Fibroblast of gingiva (primary cell): ENCODE measurements at regions not wholly inside any gene's neighbourhood (a gene's known extent, or its start where the extent isn't known, plus 50 kb on each side); places are given as distances from the start of the nearest gene placed in this dataset.
A peak's percentile ranks its signal among the peaks of the same experiment; 100 is the strongest.
"Not testable (repeated sequence)": the region's sequence is repeated elsewhere in the genome, so short reads cannot be mapped to it uniquely, and the experiment has no call there.

Experiments
- DNase-seq: peaks from one replicate; pipeline ENCODE4 v3.0.0-alpha.2; 2011; ENCODE audit warnings: low read depth

DNA sequence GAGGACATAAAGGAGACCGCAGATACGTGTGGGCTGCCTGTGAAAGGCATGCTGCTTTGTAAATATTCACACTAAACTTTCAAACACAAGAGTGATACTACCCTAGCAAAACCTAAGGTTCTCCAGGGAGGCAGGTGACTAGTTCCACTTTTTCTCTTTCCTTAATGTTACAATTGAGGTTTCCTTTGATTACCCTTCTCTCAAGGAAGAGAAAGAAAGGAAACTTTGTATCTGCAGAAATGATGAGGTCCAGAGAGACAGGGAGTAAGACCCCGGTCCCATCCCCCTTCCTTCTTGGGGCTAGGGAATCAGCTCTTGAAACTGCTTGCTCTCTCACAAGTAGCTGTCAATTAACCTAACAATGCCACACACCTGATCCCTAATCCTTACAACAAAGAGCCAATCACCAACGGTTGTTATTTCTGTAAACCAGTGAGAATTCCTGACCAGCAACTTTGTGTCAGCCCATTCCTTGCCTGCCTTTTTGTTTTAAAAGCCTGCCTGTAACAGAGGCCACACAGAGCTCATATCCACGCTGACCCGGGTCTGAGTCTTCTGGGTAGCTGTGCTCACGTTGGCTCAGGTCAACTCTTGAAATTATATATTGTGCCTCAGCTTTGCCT, 754.8 kb upstream of the FRG1 start:
- no peak for DNase-seq

DNA sequence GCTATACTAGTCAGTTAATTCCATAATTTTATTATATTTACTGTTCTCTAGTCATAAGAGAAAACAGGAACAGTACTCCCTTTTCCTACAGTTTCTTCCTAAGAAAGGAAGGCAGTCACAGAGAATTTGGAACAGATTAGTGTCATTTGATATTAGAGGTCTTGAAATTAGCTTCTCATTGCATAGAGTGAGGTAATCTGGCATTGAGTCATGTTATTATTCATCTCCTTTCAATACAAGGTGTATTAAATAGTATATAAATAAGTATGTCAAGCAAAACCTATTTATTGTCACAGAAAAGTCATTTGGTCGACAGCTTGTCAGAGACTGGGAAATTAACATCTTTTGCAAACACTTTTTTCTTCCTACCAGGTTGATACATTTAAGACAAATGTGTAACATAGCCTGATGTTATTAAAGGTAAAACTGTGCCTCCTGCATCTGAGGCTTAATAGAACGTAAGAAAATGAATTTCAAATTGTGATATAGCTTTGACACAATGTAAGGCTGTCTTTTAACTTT, 753.1 kb upstream of the FRG1 start:
- no peak for DNase-seq

DNA sequence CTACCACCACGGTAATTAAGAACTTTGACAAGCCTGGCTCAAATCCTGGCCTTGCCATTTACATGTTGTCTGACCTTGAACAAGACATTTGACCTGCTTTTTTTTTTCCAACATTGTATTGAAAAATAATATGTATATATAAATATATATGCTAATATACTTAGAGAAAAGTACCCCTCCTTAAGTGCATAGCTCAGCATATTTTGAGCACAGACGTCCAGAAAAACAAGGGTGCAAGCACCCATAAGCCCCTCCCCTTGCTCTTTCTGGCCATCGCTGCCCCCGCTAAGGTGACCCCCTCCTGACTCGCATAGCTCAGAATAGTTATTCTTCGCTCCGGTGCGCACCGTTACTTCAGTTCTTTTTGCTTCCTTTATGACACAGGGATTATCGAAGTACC, 742.0 kb upstream of the FRG1 start:
- no peak for DNase-seq

DNA sequence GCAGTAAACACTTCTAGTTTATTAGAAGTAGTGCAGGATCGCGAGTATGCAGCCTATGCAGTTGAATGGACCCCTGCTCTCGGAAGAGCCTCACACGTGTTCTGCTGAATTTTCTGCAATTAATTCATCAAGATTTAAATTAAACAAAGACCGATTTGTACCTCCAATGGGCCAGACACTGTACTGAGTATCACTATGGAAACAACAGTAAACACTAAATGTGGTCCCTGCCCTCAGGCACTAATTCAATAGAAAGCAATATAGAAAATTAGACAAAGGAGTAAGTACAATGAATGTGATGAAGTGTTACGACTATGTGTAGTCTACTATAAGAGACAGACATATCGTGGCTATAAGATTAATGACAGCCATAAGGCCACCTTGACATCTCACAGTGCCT, 740.3 kb upstream of the FRG1 start:
- no peak for DNase-seq

DNA sequence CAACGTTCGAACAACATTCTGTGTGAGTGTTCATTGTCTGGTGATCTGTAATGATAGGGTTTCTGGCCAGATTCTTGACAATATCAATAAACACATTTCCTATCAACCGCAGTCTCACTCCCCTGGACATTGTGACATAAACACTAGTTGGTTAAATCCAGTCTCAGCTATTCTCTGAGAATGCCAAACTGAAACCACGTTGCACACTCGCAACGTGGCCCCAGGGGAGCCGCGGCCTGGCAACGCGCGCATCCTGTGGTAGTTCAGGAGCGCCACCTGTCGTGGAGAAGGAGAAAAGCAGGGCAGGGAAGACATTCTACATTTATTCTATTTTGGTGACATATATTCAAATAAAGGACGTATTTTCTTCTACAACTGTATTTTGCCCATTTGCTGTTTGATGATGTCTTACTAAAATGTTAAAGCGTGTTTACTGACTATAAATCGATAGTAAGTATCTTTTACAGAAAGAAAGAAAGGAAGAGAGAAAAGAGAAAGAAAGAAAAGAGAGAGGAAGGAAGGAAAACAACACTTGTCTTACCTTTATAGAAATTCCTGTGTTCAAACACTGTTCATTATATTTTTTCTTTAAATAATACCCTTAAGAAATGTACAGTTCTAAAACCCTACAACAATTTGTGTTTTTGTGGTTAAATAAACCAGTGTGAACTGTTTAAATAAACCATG, 738.3 kb upstream of the FRG1 start:
- DNase-seq = peak; percentile 62

DNA sequence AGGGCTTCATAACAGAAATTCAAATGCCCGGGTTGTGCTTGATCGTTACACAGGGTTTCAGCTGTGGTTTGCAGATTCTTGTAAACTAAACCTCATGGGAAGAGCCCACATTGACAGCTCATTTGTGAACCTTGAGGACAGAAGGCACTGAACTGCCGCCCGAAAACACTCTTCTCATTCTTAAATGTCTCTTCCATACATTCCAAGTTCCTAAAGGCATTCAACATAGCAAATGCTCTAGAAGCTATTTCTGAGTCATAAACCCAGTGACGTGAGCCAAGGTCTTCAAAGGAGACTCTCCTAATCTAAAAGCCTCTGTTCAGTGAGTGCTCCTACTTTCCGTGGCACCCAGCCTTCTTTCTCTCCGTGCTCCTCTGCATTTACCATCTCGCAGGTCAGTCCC, 737.8 kb upstream of the FRG1 start:
- DNase-seq = no peak

DNA sequence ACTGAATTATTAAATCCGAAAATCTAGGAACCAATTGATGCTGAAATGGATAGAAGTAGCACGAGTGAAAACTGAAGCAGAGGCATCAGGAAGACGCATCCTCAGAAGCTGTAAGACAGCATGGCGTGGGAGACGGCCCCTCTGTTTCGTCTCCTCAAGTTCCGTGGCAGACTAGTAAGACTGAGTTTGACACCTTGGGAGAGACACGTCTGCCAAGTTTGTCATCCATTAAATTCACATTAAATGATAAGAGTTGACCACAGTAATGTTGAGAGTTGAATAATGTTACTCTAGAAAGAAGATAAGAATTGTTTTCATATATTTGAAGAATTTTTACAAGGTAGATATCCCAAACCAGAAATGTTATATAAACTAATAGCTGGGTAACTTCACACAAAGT, 736.1 kb upstream of the FRG1 start:
- DNase-seq = no peak

DNA sequence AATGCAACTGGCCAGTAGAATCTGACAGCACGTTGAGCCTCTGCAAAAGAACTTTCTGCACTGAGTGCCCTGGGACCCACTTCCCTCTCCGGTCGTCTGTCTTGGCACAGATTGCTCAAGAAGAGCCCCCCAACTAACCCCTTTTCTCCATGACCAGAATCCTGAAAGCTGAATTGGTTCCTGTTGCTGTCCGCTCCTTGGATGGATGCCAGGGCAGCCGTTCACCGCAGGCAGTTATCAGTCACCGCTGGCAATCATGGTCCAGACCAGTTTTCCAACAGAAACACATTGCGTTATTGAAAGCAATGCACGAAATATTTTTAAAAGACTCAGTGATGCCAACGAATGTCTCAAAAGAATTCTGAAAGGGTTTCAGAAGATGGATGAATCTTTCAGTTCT, 733.7 kb upstream of the FRG1 start:
- DNase-seq = no peak

DNA sequence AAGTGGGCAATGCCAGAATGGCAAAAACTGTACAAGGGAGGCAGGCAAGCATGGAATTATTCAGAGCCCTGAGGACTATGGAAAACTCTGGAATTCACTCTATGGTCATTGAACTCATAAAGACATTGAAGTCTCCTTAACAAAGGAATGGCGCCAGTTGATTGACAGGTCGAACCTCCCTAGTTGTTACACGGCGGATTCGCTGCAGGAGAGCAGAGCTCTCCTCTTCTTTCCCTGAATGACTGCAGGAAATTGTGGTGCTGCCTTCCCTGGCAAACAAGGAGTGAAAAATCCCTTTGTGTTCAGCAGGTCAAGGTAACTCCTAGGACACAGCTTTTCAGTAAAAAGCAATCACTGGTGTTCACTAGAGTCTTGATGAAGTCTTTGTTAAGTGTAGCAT, 732.8 kb upstream of the FRG1 start:
- no peak for DNase-seq

DNA sequence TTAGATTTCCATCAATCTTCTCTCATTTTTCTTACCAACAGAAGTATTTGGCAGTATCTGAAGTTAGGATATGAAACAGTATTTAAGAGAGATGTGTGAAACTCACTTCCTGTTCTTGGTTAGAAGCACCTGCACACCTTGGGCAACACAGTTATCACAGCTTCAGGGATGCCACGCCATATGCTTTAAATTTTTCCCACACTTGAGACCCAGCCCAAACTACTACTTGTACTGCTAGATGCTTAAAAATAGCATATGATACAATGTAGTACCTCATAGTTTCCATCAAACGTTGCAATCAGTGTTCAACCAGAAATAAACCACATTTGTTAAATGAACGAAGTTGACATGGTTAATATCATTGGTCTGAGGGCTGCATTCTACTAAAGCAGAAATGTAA, 725.1 kb upstream of the FRG1 start:
- DNase-seq = no peak

DNA sequence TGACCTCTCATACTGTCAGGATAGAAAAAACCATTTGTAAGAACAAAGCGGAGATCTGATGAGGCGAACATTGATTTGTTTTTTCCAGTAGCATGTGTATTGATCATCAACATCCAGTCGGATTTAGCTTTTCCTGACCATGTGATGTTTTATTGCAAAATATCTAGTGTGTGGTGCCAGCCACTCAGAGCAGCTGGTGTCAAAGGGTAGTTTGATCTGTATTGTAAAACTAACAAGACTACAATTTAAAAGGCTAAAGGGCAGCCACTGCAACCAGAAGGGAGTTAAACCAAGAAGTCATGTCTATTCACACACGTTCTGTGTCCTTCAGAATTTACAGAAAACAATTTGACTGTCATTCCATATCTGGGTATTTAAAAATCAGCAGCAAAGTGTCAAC, 719.0 kb upstream of the FRG1 start:
- DNase-seq = no peak

DNA sequence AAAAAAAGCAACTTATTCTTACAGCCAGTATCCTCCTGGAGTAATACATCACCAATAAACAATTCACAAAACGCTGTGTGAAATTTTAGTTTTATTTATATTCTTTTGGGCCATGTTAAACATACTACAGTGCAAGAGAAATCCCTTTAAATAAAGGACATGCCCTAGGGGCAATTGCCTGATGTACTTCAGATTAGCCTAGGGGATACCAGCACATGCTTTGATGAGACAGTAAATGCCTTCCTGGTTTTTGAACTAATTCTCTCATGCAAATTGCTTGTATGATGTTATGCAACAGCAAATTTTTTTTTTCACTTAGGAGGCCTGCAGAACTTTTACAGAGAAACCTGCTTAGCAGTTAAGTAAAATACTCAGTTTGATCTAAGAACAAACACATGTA, 711.9 kb upstream of the FRG1 start:
- no peak for DNase-seq

DNA sequence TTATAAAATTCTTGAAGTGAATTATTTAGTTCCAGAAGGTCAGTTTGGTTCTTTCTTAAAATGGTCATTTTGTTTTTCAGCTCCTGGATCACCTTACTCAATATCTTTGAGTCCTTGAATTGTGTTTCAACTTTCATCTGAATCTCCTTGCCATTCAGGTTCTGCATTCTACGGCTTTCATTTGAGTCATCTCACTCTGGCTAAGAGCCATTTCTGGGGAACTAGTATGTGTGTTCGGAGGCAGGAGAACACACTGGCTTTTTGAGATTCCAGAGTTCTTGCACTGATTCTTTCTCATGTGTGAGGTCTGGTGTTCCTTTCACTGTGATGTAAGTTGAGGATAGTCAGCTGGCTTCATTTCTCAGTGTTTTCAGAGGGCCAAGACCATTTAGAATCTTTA, 708.4 kb upstream of the FRG1 start:
- DNase-seq = no peak

DNA sequence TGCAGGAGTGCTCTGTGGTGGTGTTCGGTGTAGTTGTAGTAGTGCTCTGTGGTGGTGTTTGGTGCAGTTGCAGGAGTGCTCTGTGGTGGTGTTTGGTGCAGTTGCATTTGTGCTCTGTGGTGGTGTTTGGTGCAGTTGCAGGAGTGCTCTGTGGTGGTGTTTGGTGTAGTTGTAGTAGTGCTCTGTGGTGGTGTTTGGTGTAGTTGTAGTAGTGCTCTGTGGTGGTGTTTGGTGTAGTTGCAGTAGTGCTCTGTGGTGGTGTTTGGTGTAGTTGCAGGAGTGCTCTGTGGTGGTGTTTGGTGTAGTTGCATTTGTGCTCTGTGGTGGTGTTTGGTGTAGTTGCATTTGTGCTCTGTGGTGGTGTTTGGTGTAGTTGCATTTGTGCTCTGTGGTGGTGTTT, 706.9 kb upstream of the FRG1 start:
- DNase-seq = not testable (repeated sequence)

DNA sequence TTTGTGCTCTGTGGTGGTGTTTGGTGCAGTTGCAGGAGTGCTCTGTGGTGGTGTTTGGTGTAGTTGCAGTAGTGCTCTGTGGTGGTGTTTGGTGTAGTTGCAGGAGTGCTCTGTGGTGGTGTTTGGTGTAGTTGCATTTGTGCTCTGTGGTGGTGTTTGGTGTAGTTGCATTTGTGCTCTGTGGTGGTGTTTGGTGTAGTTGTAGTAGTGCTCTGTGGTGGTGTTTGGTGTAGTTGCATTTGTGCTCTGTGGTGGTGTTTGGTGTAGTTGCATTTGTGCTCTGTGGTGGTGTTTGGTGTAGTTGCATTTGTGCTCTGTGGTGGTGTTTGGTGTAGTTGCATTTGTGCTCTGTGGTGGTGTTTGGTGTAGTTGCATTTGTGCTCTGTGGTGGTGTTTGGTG, 705.7 kb upstream of the FRG1 start:
- not testable (repeated sequence) for DNase-seq

DNA sequence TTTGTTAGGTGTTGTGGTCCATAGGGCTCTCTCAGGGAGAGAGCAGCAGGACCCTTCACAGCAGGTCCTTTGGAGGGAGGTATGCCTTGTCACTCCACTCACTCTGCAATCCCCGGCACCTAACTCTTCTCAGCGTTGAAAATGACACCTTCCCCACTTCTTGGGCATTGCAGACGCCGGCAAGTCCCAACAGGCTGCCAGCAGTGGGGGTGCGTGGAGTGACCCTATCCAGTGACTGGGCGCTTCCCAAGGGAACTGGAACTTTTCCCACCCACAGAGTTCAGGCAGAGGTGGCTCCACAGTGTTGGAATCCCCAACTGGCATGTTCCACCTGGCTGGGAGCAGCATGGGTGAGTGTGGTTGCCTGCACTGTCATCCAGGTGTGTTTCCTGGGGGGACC, 705.1 kb upstream of the FRG1 start:
- no peak for DNase-seq

DNA sequence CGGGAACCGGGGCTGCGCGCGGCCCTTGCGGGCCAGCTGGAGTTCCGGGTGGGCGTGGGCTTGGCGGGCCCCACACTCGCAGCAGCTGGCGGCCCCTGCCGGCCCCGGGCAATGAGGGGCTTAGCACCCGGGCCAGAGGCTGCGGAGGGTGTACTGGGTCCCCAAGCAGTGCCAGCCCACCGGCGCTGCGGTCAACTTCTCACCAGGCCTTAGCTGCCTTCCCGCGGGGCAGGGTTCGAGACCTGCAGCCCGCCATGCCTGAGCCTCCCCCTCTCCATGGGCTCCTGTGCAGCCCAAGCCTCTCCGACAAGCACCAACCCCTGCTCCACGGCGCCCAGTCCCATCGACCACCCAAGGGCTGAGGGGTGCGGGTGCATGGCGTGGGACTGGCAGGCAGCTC, 704.4 kb upstream of the FRG1 start:
- DNase-seq = not testable (repeated sequence)

DNA sequence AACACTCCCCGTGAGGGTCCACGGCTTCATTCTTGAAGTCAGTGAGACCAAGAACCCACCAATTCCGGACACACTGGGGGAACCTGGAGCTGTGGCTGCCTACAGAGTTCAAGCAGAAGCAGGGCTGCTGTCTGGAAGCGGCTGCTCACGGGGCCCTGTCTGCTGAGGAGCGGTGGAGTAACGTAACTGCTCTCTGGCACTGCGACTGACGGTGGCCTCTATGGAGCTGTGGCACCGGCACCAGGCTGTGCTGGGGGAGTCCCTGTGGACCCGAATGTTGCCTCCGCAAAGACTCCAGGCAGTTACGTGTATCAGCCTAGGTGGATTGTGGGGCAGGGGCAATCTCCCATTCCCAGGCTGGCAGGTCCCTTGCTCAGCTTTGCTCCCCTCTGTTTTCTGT, 703.3 kb upstream of the FRG1 start:
- no peak for DNase-seq

DNA sequence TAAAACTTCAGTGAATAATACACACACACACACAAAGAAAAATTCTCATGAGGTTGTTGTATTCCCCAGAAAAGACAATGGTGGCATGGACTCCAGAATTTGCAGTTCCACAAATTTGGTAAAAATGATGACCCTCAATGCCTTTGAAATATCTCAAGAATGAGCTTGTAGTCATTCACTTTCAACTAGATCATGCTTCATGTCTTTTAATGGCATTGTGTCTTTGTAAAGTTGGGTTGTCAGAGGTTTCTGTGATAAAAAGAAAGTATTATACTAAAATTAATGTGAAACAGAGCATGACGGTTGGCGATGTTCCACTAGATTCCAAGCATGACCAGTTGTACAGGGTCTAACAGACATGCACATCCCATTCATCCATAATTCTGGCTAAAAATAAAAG, 685.0 kb upstream of the FRG1 start:
- no peak for DNase-seq

DNA sequence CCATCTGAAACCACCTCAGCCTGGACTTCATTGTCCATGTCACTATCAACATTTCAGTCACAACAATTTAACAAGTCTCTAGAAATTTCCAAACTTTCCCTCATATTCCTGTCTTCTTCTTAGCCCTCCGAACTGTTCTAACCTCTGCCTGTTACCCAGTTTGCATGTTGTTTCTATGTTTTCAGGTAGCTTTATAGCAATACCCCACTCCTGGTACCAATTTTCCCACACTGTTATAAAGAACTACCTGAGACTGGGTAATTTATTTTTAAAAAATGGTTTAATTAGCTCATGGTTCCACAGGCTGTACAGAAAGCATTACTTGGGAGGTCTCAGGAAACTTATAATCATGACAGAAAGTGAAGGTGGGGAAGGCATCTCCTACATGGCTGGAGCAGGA, 679.2 kb upstream of the FRG1 start:
- DNase-seq = no peak

DNA sequence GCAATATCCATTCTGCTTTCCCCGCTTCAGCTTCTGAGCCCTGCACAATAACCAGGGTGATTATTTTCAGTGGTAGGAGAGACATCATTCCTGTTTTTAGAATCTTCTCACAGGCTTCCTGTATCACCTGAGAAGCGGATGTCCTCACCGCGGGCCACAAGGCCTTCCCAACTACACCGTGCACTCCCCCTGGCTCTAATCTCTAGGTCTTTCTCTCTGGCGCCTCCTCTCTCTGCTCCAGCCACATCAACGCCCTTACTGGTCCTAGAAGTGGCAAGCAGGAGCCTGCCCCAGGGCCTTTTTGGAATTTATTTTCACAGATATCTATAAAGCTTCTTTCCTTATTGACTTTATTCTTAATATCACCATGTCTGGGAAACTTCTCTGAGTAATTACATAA, 675.2 kb upstream of the FRG1 start:
- DNase-seq = no peak

DNA sequence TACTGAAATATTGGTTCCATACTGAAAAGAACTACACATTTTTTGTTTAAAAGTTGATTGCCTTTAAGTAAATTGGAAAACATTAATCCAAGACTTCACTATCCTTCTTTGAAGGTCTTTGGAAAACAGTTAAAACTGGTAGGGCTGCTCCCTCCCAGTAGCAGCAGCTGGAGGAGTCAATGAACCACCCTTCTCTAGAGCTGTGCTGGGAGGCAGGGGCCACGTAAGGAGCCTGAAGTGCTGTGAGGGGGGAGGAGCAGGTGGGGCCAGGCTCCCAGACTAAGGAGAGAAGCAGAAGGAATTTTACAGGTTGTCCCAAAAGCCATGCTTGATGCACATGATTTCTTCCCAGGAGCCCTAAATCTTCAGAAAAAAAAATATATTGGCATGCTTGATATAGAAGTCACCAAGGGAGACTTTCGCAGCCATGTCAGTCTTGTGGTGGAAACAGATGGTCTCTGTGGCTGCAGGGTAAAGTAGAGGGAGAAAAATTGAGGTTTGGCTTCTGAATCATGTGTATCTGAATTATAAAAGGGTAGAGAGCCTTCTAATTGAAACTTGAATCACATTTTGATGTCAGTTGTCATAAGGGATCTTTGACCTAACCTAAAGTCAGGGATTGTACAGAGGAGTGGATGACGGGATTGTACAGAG, 673.2 kb upstream of the FRG1 start:
- DNase-seq = no peak

DNA sequence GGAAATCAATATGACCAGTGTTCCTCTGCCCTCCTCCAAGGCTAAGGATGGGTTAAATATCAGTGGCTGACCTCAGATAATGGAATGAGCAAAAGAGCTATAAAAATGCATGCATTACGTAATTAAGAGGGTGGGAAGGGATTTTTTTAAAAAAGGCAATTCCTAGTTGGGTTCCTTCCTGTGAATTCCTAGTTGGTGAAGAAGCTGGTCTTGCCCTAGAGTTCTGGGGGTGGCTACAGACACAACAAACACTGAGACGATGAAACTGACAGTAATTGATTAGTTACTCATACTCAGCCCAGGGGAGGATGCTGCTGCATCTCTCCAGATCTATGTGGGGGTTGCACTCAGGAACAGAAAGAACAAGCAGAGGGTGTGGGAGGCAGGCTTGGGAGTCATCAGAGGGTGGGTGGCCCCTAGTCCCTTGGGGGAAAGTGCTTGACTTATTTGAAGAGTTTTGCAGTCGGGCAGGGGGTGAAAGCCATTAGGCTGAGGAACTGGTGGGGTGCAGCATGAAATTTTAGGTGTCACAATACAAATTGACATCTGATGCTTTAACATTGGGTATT, 662.0 kb upstream of the FRG1 start:
- no peak for DNase-seq
